ENCODE measurements at regions not wholly inside any gene's neighbourhood (a gene's known extent, or its start where the extent isn't known, plus 50 kb on each side); places are given as distances from the start of the nearest gene placed in this dataset.

DNA sequence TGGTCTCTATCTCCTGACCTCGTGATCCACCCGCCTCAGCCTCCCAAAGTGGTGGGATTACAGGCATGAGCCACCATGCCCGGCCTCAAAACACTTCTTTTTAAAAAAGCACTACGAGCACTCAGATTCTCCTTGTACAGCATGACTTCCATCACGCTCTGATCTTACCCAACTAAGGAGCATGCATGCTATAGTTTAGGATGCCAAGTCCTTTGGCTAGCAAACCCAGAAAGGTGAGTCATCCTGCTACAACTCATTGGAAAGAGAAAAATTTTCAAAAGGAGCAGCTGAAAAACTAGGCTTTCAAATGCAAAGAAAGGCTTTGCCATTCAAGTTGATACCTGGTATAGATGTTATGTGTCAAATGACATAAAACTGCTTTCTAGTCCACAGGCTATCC lies 70.3 kb upstream of the PRICKLE2 start:
- no peak for DNase-seq (ENCODE audit: low spot score)
- TF ChIP-seq, protein P1, sequence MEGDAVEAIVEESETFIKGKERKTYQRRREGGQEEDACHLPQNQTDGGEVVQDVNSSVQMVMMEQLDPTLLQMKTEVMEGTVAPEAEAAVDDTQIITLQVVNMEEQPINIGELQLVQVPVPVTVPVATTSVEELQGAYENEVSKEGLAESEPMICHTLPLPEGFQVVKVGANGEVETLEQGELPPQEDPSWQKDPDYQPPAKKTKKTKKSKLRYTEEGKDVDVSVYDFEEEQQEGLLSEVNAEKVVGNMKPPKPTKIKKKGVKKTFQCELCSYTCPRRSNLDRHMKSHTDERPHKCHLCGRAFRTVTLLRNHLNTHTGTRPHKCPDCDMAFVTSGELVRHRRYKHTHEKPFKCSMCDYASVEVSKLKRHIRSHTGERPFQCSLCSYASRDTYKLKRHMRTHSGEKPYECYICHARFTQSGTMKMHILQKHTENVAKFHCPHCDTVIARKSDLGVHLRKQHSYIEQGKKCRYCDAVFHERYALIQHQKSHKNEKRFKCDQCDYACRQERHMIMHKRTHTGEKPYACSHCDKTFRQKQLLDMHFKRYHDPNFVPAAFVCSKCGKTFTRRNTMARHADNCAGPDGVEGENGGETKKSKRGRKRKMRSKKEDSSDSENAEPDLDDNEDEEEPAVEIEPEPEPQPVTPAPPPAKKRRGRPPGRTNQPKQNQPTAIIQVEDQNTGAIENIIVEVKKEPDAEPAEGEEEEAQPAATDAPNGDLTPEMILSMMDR (IDR thresholded peaks at IDR 0.05; ENCODE audit: borderline replicate concordance, control extremely low read depth, extremely low read depth, insufficient read depth, missing control alignments) = no peak
- in situ Hi-C loops (cut with MboI; ENCODE audit: low sequenced_read_pairs, unreplicated experiment) = no loop called here

DNA sequence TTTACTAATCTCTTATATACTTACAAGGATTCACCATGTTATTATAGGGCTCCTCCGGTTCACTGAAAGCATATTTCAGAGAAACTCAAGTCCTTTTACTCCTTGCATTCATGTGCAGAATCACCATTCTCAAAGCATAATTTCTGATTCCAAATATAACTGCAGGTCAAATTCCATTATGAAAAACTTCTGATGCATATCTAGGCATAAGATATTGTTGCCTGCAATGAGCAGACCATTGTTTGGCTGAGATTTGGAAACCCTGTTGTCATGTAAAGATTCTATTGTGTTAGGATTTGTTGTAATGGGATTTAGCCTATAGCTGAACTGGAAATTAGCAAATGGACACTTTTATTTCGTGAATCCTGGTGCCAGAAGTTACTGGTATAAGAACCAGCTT lies 69.5 kb upstream of the PRICKLE2 start:
- in situ Hi-C loops (cut with MboI; ENCODE audit: low sequenced_read_pairs, unreplicated experiment) = no loop called here
- no peak for DNase-seq (ENCODE audit: low spot score)
- TF ChIP-seq, protein P1 (IDR thresholded peaks at IDR 0.05; ENCODE audit: borderline replicate concordance, control extremely low read depth, extremely low read depth, insufficient read depth, missing control alignments) = no peak

DNA sequence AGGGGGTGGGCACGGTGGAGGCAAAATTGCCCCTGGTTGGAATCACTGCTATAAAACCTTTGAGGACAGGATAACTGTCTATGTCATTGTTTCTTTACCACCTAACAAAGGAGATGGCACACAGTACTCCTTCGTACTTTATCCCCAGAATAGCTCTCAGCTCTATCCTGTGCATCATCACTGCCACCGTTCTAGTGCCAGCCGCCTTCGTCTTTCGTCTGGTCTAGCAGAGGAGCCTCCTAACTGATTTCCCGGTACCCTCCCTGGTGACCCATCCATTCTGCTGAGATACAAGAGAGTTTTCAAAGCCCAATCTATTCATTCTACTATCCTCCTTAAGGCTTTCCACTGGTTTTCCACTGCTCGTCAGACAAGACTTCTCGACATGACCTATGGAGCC lies 67.9 kb upstream of the PRICKLE2 start:
- TF ChIP-seq, protein P1 (IDR thresholded peaks at IDR 0.05; ENCODE audit: borderline replicate concordance, control extremely low read depth, extremely low read depth, insufficient read depth, missing control alignments) = no peak
- DNase-seq (ENCODE audit: low spot score) = no peak
- in situ Hi-C loops (cut with MboI; ENCODE audit: low sequenced_read_pairs, unreplicated experiment) = no loop called here

DNA sequence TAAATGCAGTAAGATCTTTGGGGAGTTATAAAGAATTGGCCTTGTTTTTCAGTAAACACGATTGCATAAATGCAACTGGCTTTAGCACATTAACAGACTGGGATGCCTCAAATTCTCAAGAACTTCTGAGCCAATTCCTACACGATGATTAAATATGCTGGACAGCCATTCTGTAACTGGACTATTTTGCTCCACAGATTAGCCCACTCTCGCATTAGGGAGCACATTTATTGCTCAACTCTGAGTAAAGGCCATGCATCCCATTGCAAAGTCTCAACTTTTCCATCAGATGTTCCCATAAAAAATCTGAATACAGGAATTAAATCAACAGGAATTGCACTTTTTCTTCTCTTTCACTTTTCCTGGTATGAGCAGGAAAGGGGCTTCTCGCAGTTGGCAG lies 66.7 kb upstream of the PRICKLE2 start:
- in situ Hi-C loops (cut with MboI; ENCODE audit: low sequenced_read_pairs, unreplicated experiment) = no loop called here
- TF ChIP-seq, protein P1 (IDR thresholded peaks at IDR 0.05; ENCODE audit: borderline replicate concordance, control extremely low read depth, extremely low read depth, insufficient read depth, missing control alignments) = no peak

DNA sequence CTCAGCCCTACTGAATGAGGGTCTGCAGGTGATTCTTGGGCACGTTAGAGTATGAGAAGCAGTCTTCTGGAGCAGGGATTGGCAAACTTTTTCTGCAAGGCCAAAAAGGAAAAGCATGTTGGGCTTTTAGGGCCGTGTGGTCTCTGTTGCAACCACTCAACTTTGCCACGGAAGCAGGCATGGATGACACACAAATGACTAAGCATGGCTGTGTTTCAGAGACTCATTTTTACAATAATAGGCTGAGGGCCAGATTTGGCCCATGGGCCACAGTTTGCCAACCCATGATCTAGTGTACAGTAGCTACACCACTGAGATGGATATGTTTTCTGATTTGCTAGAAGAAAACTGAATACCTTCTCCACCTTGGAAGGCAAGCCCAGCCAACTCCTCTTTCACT lies 66.1 kb upstream of the PRICKLE2 start:
- no peak for DNase-seq (ENCODE audit: low spot score)
- in situ Hi-C loops (cut with MboI; ENCODE audit: low sequenced_read_pairs, unreplicated experiment) = no loop called here

More for the DNA sequence above, 66.7 kb upstream of the PRICKLE2 start:
- DNase-seq (ENCODE audit: low spot score) = no peak

DNA sequence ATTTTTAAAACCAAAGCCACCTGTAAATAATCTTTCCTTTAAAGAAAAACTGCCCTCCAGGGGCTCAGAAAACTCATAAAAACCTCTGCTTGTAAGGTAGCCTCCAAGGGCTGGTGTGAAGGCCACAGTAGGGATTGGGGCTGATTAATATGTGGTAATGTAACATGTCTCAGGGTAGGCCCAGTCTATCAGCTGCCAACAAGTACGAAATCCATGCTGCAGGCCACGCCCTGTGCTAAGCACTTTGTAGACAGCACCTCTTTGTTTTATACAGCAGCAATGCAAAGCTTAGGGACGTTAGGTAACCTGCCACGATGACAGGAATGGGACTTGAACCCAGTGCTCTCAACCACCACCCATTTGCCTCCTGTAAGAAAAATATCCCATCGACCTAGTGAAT lies 65.6 kb upstream of the PRICKLE2 start:
- TF ChIP-seq, protein P1 (IDR thresholded peaks at IDR 0.05; ENCODE audit: borderline replicate concordance, control extremely low read depth, extremely low read depth, insufficient read depth, missing control alignments) = no peak
- no peak for DNase-seq (ENCODE audit: low spot score)
- in situ Hi-C loops (cut with MboI; ENCODE audit: low sequenced_read_pairs, unreplicated experiment) = no loop called here

More for the DNA sequence above, 66.1 kb upstream of the PRICKLE2 start:
- TF ChIP-seq, protein P1 (IDR thresholded peaks at IDR 0.05; ENCODE audit: borderline replicate concordance, control extremely low read depth, extremely low read depth, insufficient read depth, missing control alignments) = no peak

DNA sequence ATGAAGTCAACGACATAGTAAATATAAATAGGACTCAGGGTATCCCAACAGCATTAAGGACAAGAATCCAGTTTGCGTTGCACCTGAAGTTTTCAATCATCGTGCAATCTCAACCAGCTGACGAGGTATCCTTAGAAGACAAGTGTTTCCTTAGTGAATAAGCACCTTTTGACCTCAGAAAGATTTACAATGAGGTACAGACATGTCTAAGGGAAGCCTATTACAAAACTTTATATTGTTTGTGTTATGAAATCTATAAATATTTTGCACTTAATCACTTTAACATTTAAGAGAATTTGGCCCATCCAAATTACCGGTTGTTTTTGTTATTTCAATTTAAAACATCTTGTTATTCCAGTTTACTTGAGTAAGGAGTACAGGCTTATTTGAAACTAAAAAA lies 64.9 kb upstream of the PRICKLE2 start:
- DNase-seq (ENCODE audit: low spot score) = no peak
- in situ Hi-C loops (cut with MboI; ENCODE audit: low sequenced_read_pairs, unreplicated experiment) = no loop called here
- TF ChIP-seq, protein P1 (IDR thresholded peaks at IDR 0.05; ENCODE audit: borderline replicate concordance, control extremely low read depth, extremely low read depth, insufficient read depth, missing control alignments) = no peak

Data from GM13976 (cell line).